ENCODE measurements at regions not wholly inside any gene's neighbourhood (a gene's known extent, or its start where the extent isn't known, plus 50 kb on each side); places are given as distances from the start of the nearest gene placed in this dataset.
A peak's percentile ranks its signal among the peaks of the same experiment; 100 is the strongest.
"Not testable (repeated sequence)": the region's sequence is repeated elsewhere in the genome, so short reads cannot be mapped to it uniquely, and the experiment has no call there.

DNA sequence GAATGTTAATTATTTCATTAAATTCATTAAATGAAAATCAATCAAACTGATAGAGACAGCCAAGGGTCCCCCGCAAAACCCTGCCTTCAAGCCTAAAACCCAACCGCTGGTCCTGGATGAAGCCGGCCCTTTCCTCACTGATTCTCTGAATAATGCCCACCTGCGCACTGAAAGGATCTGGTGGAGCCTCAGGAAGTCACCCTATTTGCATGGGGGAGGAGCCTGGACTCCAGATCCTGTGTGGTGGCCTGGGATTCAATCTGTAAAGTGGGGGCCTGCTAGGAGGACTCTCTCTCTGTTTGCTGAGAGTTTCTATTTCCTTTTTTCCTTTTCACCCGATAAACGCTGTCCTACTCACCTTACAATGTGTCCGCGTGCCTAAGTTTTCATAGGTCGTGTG, 97.9 kb upstream of the ADAMTS3 start:
- DNase-seq = peak in 1 of 2 experiments; percentile 8

DNA sequence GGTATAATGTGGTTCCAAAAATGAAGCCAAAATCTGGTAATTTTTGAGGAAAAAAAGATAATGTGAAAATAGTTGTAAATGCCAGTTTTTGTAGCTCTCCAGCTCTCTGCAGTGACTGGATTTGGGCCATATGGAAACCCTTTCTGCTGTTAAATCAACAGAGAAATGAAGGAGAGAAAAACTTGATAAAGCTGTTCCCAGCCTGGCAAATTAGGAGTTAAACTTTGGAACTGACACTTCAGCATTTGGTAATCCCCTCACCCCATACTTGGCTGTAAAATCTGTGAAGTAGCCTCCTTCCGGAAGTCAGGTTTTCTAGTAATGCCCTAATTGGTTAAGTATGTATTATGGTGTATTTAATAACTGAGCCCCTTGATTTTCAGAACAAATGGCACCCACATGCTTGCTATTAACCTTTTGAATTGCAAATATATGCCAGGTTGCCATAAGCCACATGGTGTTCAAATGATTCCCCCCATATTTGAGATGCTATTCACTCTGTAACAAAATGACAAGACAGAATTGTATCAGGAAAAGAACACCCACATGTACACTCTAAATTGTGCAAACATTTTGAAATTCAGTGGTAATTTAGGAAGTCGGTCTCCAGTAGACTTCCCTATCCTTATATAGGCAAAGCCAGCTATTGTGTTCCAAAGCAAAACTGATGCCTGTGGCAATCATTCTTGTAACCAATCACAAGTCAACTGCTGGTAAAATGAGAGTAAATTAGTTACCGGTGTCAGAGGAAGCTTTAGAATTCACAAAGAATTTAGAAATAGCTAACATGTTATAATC, 96.3 kb upstream of the ADAMTS3 start:
- no peak for DNase-seq

DNA sequence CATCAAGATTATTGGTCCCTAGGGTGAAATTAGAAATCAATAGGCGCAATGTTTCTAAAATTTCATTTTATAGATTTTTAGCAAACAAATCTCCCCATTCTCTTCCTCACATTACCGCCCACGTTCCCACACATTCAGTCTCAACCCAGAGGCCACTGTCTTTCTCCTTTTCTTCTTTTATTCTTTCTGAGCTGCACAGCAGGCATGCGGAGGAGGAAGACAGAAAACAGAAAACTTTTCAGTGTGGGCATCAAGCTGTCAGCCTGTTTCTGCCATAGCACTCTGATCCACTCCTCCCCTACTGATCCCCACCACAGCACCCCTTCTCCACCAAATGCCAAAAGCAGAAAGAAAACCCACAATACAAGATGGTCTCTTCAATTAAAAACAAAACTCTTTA, 94.8 kb upstream of the ADAMTS3 start:
- no peak for DNase-seq

DNA sequence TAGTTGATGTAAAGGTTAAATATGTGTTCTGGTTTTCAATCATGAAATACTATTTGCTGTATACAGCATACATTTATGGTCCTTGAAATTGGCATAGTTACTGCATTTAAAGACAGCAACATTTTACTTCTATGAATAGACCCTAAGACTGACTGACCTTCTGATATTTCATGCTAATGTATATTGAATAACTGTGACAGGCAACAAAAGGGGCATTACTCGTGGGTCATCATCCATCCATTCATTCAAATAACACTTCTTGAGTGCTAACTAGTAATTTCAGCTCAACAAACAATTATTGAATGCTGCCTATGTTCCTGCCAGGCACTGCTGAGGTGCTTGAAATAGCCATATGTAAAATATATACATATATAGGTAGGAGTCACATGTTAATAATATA, 92.8 kb upstream of the ADAMTS3 start:
- no peak for DNase-seq

DNA sequence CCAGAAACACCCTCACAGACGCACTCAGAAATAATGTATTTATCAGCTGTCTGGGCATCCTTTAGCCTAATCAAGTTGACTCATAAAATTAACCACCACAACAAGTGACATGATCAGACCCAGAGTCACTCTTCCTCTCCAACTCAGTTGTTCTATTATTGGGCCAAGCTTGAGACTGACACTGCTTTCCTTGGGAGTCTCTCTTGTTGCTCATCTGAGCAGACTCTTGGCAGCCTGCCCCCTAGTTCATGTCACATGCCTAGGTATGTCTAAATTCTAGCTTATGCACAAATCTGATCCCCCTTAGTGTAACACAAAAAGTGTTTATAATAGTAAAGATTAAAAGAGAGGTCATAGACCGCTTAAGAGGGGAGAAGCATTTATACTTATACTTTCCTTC, 72.6 kb upstream of the ADAMTS3 start:
- no peak for DNase-seq

DNA sequence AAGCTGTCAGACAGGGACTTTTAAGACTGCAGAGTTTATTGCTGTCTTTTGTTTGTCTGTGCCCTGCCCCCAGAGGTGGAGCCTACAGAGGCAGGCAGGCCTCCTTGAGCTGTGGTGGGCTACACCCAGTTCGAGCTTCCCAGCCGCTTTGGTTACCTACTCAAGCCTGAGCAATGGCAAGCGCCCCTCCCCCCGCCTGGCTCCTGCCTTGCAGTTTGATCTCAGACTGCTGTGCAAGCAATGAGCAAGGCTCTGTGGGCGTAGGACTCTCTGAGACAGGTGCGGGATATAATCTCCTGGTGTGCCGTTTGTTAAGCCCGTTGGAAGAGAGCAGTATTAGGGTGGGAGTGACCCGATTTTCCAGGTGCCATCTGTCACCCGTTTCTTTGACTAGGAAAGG, 67.8 kb upstream of the ADAMTS3 start:
- peak in 1 of 2 experiments; percentile 9 for DNase-seq

DNA sequence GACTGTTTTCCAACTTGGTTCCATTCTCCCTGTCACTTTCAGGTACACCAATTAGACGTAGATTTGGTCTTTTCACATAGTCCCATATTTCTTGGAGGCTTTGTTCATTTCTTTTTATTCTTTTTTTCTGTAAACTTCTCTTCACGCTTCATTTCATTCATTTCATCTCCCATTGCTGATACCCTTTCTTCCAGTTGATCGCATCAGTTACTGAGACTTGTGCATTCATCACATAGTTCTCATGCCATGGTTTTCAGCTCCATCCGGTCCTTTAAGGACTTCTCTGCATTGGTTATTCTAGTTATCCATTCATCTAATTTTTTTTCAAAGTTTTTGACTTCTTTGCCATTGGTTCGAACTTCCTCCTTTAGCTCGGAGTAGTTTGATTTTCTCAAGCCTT, 66.9 kb upstream of the ADAMTS3 start:
- DNase-seq = not testable (repeated sequence)

DNA sequence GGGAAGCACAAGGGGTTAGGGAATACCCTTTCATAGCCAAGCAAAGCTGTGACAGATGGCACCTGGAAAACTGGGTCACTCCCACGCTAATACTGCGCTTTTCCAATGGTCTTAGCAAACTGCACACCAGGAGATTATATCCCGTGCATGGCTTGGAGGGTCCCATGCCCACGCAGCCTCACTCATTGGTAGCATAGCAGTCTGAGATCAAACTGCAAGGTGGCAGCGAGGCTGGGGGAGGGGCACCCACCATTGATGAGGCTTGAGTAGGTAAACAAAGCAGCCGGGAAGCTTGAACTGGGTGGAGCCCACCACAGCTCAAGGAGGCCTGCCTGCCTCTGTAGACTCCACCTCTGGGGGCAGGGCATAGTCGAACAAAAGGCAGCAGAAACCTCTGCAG, 63.2 kb upstream of the ADAMTS3 start:
- not testable (repeated sequence) for DNase-seq

DNA sequence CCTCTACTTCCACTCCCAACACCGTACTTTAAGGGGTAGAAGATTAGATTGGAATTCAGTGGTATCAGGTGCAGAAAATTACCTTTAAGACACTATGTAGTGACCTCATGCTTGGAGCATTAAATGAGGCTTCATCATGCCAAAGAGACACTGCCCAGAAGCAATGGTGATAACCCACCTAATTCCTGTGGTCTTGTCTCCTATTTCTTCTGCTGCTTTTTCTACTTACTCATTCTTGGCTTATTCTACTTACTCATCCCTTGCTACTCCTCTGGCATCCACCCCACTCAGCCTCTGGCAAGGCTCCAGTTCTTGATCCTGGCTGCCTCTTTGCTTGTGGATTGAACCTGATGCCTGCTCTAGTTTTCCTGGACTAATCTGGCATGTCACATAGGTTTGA, 62.3 kb upstream of the ADAMTS3 start:
- no peak for DNase-seq

DNA sequence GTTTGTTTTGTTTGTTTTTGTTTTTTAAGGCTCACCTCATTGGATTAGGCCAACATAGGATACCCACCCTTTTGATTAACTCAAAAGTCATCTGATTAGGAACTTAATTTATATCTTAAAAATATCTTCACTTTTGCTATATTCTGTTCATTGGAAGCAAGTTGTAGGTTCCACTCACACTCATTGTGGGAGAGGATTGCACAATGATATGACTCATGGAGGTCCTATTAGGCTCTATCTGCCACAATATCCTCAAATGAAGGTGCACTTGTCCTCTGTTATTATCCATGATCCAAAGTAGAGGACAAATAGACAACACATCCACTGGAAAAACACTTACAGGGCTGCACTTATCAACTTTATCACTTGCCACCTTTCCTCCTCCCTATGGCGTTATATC, 60.5 kb upstream of the ADAMTS3 start:
- no peak for DNase-seq

DNA sequence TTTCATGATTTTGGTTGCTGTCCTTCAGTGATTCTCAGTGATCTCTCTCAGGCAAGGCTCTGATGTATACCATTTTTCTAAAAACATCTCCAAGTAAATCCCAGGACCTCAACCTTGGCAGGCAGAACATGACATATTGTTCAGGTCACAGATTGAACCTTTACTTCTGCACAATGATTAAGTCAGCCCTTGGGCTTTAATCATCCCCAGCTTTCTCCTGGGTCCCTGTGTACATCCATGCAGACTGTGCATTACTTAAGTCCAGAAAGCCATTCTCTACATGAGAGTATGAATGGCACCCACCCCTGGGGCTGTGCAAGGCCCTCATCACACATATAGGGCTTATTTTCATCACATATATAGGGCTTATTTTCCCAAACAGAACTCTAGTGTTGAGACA, 58.7 kb upstream of the ADAMTS3 start:
- DNase-seq = no peak
